GM12872 (cell line): ENCODE measurements at regions not wholly inside any gene's neighbourhood (a gene's known extent, or its start where the extent isn't known, plus 50 kb on each side); places are given as distances from the start of the nearest gene placed in this dataset.

Experiments used
- CTCF ChIP-seq: IDR thresholded peaks from 3 replicates; pipeline ENCODE4 v1.5.1; 2011; ENCODE audit warnings: low read depth, mild to moderate bottlenecking, low read length, moderate library complexity; ENCODE audit not compliant: insufficient read depth

- TF ChIP-seq CTCF: 0 out of 3 replicates have a peak, but pooled peaks have one; percentile 6
Measured at GRCh38 chr7:155405399-155406318, 52.3 kb upstream of the EN2 start.

- no peak for TF ChIP-seq CTCF
Measured at GRCh38 chr7:155407799-155408198, 50.1 kb upstream of the EN2 start.
